Activated CD4-positive, alpha-beta T cell treated with anti-CD3 and anti-CD28 coated beads for 24 hours (primary cell): ENCODE measurements at regions not wholly inside any gene's neighbourhood (a gene's known extent, or its start where the extent isn't known, plus 50 kb on each side); places are given as distances from the start of the nearest gene placed in this dataset.
A peak's percentile ranks its signal among the peaks of the same experiment; 100 is the strongest.
"Not testable (repeated sequence)": the region's sequence is repeated elsewhere in the genome, so short reads cannot be mapped to it uniquely, and the experiment has no call there.

Experiments used
- DNase-seq, 2 donors: peaks; one replicate each; pipeline ENCODE4 v3.0.0-alpha.2; 2020; ENCODE audit warnings: low read depth in 2 of 2

DNA sequence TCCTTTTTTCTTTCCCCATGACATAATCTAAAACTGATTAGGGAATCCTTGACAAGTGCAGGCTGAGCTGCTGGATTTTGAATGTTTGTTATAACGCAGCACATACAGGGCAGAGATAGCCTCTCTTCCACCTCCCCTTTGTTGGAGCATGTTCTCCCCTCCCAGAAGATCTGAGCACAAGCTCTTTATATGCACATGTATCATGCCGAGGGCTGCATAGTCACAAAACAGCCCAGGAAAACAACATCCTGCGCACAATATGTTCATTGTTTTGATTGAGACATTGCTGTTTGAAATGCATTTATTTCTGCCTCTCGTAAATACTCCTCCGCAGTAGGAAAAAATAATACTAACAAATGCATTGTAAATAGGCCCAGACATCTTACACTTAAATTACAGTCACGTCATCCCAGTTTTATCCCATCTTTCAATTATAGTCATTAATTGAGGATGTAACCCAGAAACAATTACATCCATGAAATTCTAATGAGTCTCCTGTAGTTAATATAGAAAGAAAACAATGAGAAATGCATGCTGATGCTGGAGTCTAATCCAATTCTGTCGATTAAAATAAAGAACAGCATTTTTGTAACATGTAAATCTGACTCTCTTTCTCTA is 401.8 kb downstream of the BTG1 start:
- no peak for DNase-seq

DNA sequence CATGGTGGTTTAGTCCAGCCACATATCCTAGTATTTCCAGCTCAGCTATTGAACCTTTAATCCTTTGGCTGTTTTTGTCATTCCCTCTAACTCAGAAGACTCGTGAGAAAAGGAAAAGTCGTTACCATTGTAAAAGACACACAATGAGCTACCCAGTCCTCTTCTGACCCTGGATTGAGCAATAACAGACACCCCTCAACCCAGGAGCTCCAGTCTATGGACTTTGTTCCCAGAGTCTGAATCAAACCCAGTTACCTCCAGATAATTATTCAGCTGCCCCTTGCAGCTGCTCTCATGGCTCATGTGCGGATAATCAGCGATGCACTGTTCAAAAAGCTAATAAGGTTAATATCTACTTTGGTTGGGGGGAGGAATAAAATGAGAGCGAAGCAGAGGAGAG is 402.4 kb downstream of the BTG1 start:
- no peak for DNase-seq

DNA sequence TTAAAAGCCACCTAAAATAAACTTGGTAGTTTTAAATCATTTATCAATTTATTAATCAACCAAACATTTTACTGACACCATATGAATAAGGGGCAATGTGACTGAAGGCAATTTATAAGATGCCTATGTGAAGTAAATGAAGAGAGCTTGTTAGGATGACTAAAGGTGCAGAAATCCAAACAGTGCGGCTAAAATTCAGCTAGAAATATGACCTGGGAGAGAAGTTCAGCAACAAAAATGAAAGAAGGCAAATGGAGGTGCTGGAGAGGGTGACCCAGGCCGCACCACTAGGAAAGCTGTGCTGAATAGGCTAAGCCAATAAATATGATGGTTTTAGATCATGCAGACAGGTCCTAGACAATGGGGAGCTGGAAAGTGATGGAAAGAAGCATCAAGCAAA is 403.7 kb downstream of the BTG1 start:
- DNase-seq, result no peak

DNA sequence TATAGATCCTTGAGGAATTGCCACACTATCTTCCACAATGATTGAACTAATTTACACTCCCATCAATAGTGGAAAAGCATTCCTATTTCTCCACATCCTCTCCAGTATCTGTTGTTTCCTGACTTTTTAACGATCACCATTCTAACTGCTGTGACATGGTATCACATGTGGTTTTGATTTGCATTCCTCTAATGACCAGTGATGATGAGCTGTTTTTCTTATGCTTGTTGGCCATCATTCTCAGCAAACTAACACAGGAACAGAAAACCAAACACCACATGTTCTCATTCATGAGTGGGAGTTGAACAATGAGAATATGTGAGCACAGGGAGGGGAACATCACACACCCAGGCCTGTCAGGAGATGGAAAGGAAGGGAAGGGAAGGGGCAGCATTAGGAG is 411.8 kb downstream of the BTG1 start:
- DNase-seq, result not testable (repeated sequence)

DNA sequence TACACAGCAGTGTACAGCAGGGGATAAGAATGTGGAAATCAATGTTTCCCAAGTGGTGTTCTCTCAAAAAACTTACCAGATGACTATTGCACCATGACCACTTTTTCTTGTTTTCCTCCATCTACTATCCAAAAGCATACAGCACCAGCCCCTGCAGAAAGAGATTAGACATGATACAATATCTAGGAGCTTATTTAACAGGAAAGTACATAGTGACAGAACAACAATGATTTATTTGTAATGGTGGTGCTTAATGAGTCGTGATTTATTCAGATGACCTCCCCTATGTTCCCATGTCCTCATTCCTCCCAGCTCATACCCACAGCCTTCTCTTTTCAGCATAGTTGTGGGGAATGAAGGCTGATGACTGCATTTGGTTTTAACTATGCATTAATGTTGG is 413.6 kb downstream of the BTG1 start:
- DNase-seq, result no peak

DNA sequence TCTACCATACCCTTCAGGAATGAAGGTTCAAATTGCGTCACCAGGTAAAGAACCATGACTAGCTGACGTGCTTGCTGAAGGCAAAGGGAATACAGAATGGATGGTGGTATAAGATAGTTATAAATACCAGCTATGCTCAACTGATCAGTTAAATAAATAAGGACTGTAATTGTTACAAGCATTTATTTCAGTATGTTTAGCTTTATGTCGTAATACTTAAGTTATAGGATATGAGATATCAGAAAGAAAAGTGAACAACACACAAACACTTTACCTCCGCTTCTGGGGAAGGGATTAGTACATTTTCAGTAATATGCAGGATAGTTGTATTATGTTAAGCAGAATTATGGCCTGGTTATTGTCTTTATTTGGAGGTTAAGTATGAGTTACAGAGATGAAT is 416.1 kb downstream of the BTG1 start:
- DNase-seq, result no peak

DNA sequence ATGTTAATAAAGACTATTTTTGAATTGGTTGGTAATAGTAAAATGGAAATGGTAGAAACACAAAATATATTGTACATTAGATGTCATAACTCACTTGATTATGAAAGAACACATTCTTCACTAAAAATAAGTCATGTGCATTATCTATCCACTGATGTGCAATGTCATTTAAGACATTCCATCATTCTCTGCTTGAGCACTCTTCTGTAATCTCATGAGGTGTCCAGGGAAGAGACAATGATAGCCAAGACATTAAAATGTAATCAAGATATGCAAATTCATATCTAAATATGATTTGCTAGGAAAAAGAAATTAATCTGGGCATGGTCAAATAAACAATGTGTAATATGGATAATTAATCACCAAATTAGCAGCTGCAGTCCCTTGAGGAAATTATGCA is 422.5 kb downstream of the BTG1 start:
- DNase-seq, result no peak

DNA sequence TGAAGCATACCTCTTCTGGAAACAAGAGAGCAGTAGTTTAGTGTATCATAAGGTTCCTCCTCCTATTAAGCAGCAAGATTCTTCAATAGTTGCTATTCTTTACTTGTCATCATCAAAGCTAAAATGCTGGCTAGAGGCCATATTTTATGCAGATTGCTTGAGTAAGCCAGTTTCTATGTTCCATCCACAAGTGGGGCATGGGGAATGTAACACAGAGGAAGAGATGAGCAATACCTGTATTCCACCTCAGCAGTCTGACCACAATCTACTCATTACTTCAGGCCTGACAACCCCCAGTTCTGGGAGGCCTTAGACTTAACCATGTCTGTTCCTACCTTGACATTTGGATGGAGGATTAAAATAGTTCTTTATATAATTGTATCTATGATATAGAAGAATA is 423.6 kb downstream of the BTG1 start:
- DNase-seq, result peak in 1 of 2 donors; percentile 5

DNA sequence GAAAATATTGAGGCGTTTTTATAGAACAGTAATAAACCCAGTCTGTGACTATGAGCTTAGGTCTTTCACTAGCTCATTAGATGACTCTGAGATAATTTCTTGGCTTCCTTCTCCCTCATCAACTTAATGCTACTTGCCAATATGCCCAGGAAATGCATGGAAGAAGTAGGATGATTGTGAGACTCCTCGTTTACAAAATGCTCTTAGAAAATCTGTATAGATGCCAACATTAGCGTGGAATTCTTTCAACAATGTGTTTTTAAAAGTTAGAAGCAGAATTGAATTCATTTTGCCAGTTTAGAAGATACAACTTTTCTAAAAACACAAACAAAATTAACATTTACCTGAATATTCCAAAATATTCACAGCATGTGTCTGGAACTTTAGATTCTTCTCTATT is 424.6 kb downstream of the BTG1 start:
- DNase-seq, result no peak

DNA sequence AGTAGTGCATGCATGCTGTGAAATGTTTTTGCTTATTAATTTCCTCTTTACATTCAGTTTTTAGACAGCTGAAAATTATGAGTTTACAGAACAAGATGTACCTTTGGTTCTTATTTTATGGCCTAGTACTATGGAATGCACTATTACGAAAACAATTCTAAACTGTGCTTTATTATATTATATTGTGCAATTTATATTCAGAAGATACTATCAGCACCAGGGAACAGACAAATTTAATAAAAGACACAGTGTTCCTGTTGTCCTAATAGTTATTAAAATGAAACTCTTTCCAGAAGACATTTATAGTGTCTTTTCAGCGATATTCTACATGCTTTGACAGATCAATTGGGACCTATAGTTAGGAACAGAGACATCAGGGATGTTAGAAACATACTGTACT is 427.3 kb downstream of the BTG1 start:
- DNase-seq, result no peak

DNA sequence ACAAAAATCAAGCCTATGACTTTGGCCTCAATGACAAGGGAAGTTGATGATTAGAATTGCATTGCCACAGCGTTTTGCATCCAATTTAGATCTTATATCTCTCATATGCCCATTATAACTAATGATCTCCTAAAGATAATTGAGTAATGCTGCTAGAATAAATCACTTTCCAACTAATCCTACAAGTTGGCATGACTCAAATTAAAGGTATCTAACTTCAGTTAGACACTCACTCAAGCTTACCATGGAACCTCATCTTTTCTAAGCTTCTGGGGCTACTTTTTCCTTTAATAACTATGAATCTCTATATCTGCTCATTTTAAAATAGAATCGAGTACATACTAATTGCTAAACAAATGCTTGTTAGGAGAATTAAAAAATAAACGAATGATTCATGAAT is 427.8 kb downstream of the BTG1 start:
- no peak for DNase-seq

DNA sequence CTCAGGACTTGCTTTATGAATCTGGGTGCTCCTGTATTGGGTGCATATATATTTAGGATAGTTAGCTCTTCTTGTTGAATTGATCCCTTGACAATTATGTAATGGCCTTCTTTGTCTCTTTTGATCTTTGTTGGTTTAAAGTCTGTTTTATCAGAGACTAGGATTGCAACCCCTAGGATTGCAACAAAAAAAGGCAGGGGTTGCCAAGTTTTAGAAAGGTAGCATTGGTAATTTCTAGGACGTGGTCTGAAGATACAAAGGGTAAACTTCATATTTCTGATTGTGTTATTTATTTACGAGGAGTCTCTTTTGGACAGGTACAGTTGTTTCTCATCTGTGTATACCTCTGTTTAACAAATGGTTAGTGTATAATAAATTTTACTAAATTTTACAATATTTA is 433.7 kb downstream of the BTG1 start:
- DNase-seq, result not testable (repeated sequence)

DNA sequence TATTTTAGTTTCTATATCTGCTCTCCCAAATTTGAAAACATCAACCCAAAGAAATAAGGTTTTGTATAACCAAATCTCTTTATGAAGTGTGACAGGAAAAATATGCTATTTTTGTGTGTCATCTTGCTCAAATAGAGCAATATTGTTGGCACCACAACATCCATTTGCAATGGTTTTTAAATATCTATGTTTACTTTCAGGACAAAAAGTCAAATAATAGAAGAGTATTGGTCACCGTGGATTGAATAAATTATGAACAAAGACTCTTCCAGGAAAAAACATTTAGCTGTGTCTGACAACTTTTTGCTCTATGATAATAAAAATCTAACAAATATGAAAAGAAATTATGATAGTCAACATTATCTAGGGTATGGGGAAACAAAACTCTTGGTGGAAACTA is 439.2 kb downstream of the BTG1 start:
- DNase-seq, result no peak

DNA sequence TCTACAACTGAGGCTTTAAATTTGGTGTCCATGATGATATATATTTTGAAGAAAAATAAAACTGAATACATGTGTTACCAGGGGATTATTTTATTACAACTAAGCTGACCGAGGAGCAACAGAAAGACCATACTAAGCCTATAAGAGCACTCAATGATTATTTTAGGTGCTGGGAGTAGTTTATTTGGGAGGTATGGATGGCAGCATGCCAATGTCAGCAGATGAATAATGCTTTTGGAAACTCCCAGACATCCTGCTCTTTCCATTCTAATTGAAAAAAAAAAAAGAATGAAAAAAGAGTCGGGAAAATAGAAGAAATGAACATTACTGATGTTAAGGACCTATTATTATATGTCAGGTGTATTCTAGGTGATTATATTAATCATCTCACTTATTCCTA is 441.2 kb downstream of the BTG1 start:
- DNase-seq, result no peak

DNA sequence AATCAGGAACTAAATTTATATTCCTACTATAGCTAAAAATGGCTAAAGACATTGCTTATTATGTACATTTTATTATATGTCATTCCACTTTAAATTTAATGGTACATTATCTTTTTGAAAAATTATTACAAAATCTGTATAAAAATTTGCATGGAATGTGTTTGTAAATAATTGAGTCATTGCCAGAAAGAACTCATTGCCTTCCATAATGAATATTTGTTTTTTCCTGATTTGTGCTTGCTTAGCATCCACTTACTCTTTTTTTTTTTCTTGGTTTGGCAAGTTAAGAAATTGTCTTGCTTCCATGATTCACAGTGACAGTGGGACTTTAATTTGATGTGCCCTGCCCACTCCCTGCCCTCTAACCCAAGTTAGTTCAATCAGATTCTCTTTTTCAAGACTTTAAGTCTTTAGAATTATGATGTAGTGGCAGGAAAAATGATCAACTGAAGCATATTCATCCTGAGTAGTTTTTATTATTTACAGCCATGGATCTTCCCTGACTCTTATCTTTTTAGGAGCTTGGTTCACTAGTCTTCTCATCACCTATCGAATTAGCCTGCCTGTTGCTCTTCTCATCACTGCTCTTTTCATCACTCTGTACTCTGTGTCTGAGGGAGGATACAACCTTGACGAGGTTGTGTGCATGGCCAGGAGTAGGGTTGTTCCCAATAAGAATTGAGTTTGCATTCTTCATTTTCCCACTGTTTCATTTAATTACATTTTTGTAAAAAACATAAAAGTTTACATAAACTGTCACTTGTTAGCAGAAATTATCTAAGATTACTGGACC is 442.0 kb downstream of the BTG1 start:
- DNase-seq, result no peak

DNA sequence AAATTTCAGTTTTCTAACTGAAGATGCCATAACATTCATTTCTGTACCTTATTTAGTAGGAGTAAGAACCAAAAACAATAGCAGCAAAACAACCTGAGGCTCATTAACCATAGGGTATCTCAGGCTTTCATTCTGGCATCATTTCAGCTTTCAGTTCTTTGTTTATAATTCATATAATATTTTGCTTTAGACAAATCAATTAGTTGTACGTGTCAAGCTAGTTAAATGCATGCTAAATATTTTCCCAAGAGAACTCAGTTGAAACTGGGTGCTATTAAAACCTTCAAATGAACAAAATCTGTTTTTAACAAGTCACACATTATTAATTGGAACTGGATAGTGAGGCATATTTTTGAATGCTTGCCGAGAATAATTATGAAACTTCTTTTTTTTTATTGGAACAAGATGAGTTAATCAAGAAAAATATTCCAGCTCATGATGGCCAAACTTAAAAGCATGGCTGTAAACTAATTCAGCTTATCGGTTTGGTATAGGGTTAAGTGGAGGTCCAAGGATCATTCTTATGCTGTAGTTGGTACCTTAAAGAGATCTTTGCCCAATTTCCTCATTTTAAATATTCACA is 442.7 kb downstream of the BTG1 start:
- DNase-seq, result no peak

DNA sequence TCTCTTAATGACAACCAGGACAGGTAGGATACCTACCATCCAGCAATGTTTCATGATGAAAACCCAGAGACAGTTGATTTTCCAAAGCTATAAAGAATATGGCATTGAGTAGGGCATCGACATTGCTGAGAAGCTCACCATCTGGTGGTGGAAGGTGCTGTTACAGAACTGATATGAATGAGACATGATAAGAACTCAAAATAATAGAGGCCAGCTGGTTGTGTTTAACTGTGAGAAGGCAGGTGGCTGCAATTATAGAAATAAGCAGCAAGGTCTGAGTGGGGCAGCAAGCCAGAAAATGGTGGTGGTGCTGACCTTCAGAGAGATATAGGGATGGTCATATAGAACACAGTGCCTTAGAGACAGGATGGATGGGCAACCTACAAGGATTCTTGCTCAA is 449.7 kb downstream of the BTG1 start:
- DNase-seq, result no peak

DNA sequence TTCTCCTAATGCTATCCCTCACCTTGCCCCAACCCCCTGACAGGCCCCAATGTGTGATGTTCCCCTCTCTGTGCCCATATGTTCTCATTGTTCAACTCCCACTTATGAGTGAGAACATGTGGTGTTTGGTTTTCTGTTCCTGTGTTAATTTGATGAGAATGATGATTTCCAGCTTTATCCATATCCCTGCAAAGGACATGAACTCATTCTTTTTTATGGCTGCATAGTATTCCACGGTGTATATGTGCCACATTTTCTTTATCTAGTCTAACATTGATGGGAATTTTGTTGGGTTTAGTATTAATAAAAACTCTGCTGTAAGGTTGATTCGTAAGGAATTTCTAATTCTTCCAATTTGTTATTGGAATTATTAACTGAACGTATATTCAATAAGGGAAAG is 450.2 kb downstream of the BTG1 start:
- not testable (repeated sequence) for DNase-seq

DNA sequence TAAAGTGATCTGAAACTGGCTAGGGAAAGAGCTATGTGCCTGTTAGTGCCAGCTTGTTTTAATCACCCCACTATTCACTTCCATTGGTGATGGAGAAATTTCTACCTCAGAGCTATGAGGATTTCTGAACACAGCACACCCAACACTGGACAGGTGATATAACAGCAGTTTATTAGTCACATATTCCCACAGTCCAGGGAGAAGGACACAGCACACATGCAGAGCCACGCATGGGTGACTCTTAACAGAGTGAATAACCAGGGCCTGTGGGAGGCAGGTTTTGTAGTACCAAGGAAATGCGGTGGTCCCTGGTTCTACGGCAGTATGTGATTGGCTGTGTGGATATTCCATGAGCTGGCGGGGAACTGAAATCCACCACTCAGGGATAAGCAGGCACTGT is 455.1 kb downstream of the BTG1 start:
- no peak for DNase-seq

DNA sequence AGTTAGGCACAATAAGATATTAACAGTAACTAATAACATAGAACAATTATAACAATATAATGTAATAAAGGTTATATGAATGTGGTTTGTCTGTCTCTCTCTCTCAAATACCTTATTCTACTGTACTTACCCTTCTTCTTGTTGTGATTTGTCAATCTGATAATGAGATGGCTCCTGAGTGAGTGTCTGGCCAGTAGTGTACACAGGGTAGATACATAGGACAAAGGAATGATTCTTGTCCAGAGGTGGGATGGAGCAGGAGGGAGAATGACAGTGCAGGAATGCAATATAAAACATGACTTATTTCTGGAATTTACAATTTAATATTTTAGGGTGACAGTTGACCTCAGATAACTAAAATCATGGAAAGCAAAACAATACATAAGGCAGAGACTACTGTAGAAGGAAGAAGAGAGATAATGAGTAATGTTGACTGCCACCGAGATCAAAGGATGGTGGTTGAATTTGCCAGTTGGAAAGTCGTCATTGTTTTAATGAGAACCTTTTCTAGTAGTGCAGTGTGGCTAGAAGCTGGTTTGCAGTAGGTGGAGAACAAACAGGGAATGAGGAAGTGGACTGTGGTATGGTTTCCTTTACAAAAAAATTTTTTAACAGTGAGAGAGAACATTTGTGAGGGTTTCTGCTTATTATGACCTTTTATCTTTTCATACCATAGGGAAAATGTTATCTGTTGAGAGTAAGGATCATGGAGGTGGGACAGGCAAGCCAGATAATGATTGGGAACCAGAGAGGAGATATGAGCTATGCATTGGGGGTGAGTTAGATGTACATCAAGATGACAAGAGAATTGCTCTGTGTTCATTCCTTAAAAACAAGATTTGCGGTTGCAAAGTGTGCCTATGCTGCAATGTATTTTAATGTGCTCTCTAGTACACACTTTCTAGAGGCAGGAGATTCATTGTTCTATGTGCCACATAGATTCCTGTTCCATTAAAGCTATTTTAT is 458.3 kb downstream of the BTG1 start:
- peak in 1 of 2 donors; percentile 1 for DNase-seq

DNA sequence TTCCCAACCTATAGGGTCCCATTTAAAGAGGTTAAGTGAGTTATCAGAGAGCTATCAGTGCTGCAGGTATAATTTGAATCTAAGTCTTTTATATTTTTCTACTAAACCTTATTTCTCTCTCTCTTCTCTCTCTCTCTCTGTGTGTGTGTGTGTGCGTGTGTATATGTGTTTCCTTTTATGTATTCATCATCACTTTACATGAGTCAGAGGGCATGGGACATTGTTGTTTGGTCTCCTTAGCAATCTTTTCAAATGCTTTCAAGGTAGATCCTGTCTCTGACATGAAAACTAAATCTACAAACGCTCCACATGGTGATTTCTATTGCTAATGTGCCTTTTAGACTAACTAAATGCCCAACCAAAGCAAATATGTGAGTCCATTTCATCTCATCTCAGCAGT is 459.7 kb downstream of the BTG1 start:
- DNase-seq, result no peak

DNA sequence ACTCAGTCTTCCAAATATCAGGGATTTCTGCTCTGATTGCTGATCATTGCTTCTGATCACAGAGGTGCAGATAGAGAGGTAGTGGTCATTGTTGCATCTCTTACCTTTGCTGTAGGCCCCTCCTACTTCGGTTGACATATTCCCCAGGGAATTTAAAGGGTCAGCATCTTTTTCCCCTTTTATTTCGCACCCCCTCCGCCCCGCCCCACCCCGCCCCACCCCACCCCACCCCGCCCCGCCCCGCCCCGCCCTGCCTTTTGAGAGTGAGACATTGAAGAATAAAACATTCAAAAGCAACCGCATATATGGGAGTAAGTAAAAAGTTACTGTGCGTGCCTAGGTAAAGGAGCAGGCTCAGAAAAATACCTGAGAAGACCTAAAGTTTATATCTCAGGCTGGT is 463.9 kb downstream of the BTG1 start:
- DNase-seq, result no peak
